IMR-90 (cell line): ENCODE measurements at regions not wholly inside any gene's neighbourhood (a gene's known extent, or its start where the extent isn't known, plus 50 kb on each side); places are given as distances from the start of the nearest gene placed in this dataset.

ENCODE experiments used
- ATAC-seq: fragments of 200-7000 bp; cut with Tn5 transposase; 2 replicates; pipeline ENCODE4 v1.9.1; 2020; ENCODE audit warnings: low read depth, mild to moderate bottlenecking, moderate library complexity
- BruUV-seq: library from RNA; stranded (reverse); fragments of 400-500 nt; replicated peaks from 2 replicates; lab custom pipeline; 2021; lab: Mats Ljungman, UMichigan
- CTCF ChIA-PET: fragments of 300-600 bp; formaldehyde crosslinking; extraction: SDS; loops from one replicate; lab custom pipeline; 2021; ENCODE audit warnings: antibody characterized with exemption; lab: Yijun Ruan, JAX
- POLR2A ChIA-PET: fragments of 300-600 bp; sonication (Branson Sonifier 250); formaldehyde crosslinking; loops from one replicate; lab custom pipeline; 2022; ENCODE audit warnings: antibody characterized with exemption; ENCODE audit not compliant: unreplicated experiment; lab: Charles Lee
- DNase-seq: peaks from one replicate; pipeline ENCODE4 v3.0.0; 2013
- H2AFZ ChIP-seq: replicated peaks from 2 replicates; pipeline ENCODE3; 2013; ENCODE audit warnings: low read length, mild to moderate bottlenecking; ENCODE audit not compliant: poor library complexity
- H2AK5ac ChIP-seq: 2 replicates; pipeline ENCODE4 v1.6.1; 2013; ENCODE audit warnings: low read depth, low read length, inconsistent platforms
- H2AK9ac ChIP-seq: replicated peaks from 2 replicates; pipeline ENCODE3; 2013; ENCODE audit warnings: mild to moderate bottlenecking, low read depth, low read length, moderate library complexity; ENCODE audit not compliant: poor library complexity
- H2BK120ac ChIP-seq: 2 replicates; pipeline ENCODE4 v1.6.1; 2013; ENCODE audit warnings: low read depth, low read length, inconsistent platforms
- H2BK15ac ChIP-seq: 3 replicates; pipeline ENCODE4 v1.6.1; 2013; ENCODE audit warnings: low read depth, low read length, inconsistent platforms
- H2BK20ac ChIP-seq: 2 replicates; pipeline ENCODE4 v1.6.1; 2013; ENCODE audit warnings: low read depth, mild to moderate bottlenecking, inconsistent platforms, low read length, moderate library complexity
- H2BK5ac ChIP-seq: 2 replicates; pipeline ENCODE4 v1.6.1; 2013; ENCODE audit warnings: mild to moderate bottlenecking, low read depth, low read length, inconsistent platforms; ENCODE audit not compliant: poor library complexity, severe bottlenecking
- H3K14ac ChIP-seq: replicated peaks from 2 replicates; pipeline ENCODE4 v1.6.1; 2013; ENCODE audit warnings: low read depth, low read length, inconsistent platforms
- H3K18ac ChIP-seq: 2 replicates; pipeline ENCODE4 v1.6.1; 2013; ENCODE audit warnings: low read depth, low read length, control low read depth
- H3K23ac ChIP-seq: 2 replicates; pipeline ENCODE4 v1.6.1; 2013; ENCODE audit warnings: low read depth, low read length, inconsistent platforms
- H3K27ac ChIP-seq: 2 replicates; pipeline ENCODE4 v1.5.1; 2013; ENCODE audit warnings: mild to moderate bottlenecking, control low read depth, low read length; ENCODE audit not compliant: insufficient read depth
- H3K27me3 ChIP-seq: 2 replicates; pipeline ENCODE4 v1.6.1; 2013; ENCODE audit warnings: low read length; ENCODE audit not compliant: control insufficient read depth, insufficient read depth
- H3K36me3 ChIP-seq: 2 replicates; pipeline ENCODE4 v1.6.1; 2013; ENCODE audit warnings: low read length, mixed read lengths; ENCODE audit not compliant: control insufficient read depth, insufficient read depth
- H3K4ac ChIP-seq: 2 replicates; pipeline ENCODE4 v1.6.1; 2013; ENCODE audit warnings: low read depth, low read length, inconsistent platforms
- H3K4me1 ChIP-seq: 2 replicates; pipeline ENCODE4 v1.6.1; 2013; ENCODE audit warnings: low read length, mixed read lengths; ENCODE audit not compliant: control insufficient read depth, insufficient read depth
- H3K4me2 ChIP-seq: 2 replicates; pipeline ENCODE4 v1.6.1; 2013; ENCODE audit warnings: low read depth, mild to moderate bottlenecking, control low read depth, low read length, moderate library complexity
- H3K4me3 ChIP-seq: 2 replicates; pipeline ENCODE4 v1.5.1; 2013; ENCODE audit warnings: low read depth, mild to moderate bottlenecking, control low read depth, low read length, moderate library complexity; ENCODE audit not compliant: insufficient read depth
- H3K56ac ChIP-seq: 2 replicates; pipeline ENCODE4 v1.6.1; 2013; ENCODE audit warnings: low read length, inconsistent platforms; ENCODE audit not compliant: insufficient read depth; ENCODE audit errors: extremely low read depth
- H3K79me1 ChIP-seq, 2 experiments: 2 replicates each; pipeline ENCODE4 v1.6.1; 2013; ENCODE audit warnings: low read length in 2 of 2, inconsistent platforms in 1 of 2, low read depth in 1 of 2
- H3K9ac ChIP-seq: 2 replicates; pipeline ENCODE4 v1.6.1; 2013; ENCODE audit warnings: low read depth, low read length, control low read depth
- H3K9me1 ChIP-seq: 2 replicates; pipeline ENCODE4 v1.6.1; 2013; ENCODE audit warnings: low read length, inconsistent platforms; ENCODE audit not compliant: insufficient read depth
- H3K9me3 ChIP-seq: 2 replicates; pipeline ENCODE4 v1.6.1; 2013; ENCODE audit warnings: low read length; ENCODE audit not compliant: control insufficient read depth, insufficient read depth
- H4K20me1 ChIP-seq: 2 replicates; pipeline ENCODE4 v1.6.1; 2013; ENCODE audit warnings: low read length, inconsistent platforms; ENCODE audit not compliant: insufficient read depth
- H4K5ac ChIP-seq: 2 replicates; pipeline ENCODE4 v1.6.1; 2013; ENCODE audit warnings: mild to moderate bottlenecking, low read depth, low read length, control low read depth
- H4K8ac ChIP-seq, 2 experiments: 2 replicates each; pipeline ENCODE4 v1.6.1; 2013; ENCODE audit warnings: low read depth in 2 of 2, low read length in 2 of 2, control low read depth in 1 of 2, inconsistent platforms in 1 of 2
- H4K91ac ChIP-seq: 2 replicates; pipeline ENCODE4 v1.6.1; 2013; ENCODE audit warnings: low read depth, low read length, inconsistent platforms; ENCODE audit not compliant: insufficient read depth
- BHLHE40 ChIP-seq: fragments of 150-350 bp; IDR thresholded peaks from 2 replicates; pipeline ENCODE4 v1.6.1; 2016; ENCODE audit warnings: mild to moderate bottlenecking, low read depth, low read length
- CEBPB ChIP-seq: IDR thresholded peaks from 2 replicates; pipeline ENCODE4 v1.6.1; 2012; ENCODE audit warnings: low read depth, low read length, improper control_type of control experiment
- CHD1 ChIP-seq: IDR thresholded peaks from 2 replicates; pipeline ENCODE4 v1.6.1; 2012; ENCODE audit warnings: low read depth, low read length, improper control_type of control experiment
- MAZ ChIP-seq: IDR thresholded peaks from 2 replicates; pipeline ENCODE4 v1.6.1; 2012; ENCODE audit warnings: low read depth, mild to moderate bottlenecking, low read length, improper control_type of control experiment, moderate library complexity, borderline replicate concordance
- MXI1 ChIP-seq: IDR thresholded peaks from 2 replicates; pipeline ENCODE4 v1.6.1; 2012; ENCODE audit warnings: low read depth, mild to moderate bottlenecking, low read length, moderate library complexity, borderline replicate concordance
- POLR2A ChIP-seq: IDR thresholded peaks from 2 replicates; pipeline ENCODE4 v1.6.1; 2012; ENCODE audit warnings: mild to moderate bottlenecking, low read depth, low read length
- RAD21 ChIP-seq: IDR thresholded peaks from 2 replicates; pipeline ENCODE4 v1.6.1; 2012; ENCODE audit warnings: low read length, improper control_type of control experiment
- RCOR1 ChIP-seq: IDR thresholded peaks from 2 replicates; pipeline ENCODE4 v1.6.1; 2012; ENCODE audit warnings: mild to moderate bottlenecking, low read length, improper control_type of control experiment; ENCODE audit not compliant: insufficient replicate concordance
- RFX5 ChIP-seq: IDR thresholded peaks from 2 replicates; pipeline ENCODE4 v1.8.0; 2012; ENCODE audit warnings: low read depth, mild to moderate bottlenecking, low read length, moderate library complexity
- SMC3 ChIP-seq: fragments of 150-350 bp; IDR thresholded peaks from 2 replicates; pipeline ENCODE4 v1.6.1; 2016; ENCODE audit warnings: low read depth, mild to moderate bottlenecking, antibody characterized with exemption, low read length, moderate library complexity
- WGBS, 2 experiments: methylation state at CpG; one replicate each; pipeline versions ENCODE4 v1.1.5 to v1.1.7; 2013; ENCODE audit warnings: missing lambda C conversion rate in 2 of 2; ENCODE audit not compliant: insufficient read length in 1 of 2; ENCODE audit errors: extremely low coverage in 2 of 2; 5-methylcytosine and 5-hydroxymethylcytosine counted together
- dilution Hi-C: fragments of 300-500 bp; cut with HindIII; formaldehyde crosslinking; loops from one replicate; pipeline ENCODE4 v1.14.3; 2018; ENCODE audit warnings: low sequenced_read_pairs; ENCODE audit not compliant: unreplicated experiment
- in situ Hi-C: fragments of 300-500 bp; cut with MboI; formaldehyde crosslinking; loops from 3 replicates; pipeline ENCODE4 v1.14.3; 2019; ENCODE audit warnings: low sequenced_read_pairs, inconsistent platforms, mixed read lengths
- intact Hi-C: fragments of 100-400 bp; cut with micrococcal nuclease; formaldehyde crosslinking; loops from 2 replicates; pipeline ENCODE4 v1.10.0; 2022
- TF ChIP-seq, protein P1 (sequence below): fragments of 150-350 bp; IDR thresholded peaks from 2 replicates; pipeline ENCODE4 v1.6.1; 2016; ENCODE audit warnings: low read depth, mild to moderate bottlenecking, low read length, moderate library complexity, borderline replicate concordance
- TF ChIP-seq, protein P2 (sequence below): conservative IDR thresholded peaks from 2 replicates; pipeline ENCODE4 v1.5.1; 2012; ENCODE audit warnings: mild to moderate bottlenecking, low read depth, low read length, improper control_type of control experiment

DNA sequence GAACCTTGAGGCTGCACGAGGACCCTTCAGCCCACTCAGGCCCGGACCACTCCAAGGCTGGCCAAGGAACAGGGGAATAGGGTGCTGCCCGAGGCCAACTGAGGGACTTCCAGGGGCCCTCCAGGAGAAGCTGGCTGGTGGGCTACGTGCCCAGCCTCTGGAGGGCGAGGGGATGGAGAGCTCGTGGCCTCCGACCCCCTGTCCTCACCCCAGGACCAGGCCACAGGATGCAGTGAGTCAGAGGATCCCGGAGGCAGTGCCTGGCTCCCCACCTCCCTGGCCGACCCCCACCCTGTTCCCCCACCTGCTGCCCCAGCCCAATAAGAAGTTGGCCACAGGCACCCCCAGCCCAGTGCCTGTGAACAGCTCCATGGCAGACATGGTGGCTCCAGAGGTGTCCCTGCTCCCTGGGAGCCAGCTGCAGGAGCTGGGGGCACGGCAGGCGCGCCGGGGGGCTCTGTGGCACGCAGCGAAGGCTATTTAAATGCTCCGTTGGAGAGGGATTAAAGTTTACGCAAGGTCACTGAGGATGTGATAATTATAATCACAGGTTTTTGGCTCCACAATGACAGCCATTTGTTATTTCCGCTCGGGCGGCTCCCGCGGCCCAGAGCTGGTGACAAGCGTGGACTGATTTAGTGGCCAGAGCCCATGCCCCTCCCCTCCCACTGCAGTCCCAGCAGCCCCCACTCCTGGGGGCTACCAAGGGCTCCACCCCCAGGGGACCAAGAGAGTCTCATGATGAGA lies 95.7 kb upstream of the NKX1-1 start:
- CTCF ChIA-PET, result no interaction called here
- ATAC-seq, result no peak

More for the DNA sequence above, 95.7 kb upstream of the NKX1-1 start:
- Histone ChIP-seq H2AK5ac (no peak overlapping the region), H3K4me1 (no peaks in the 10 kb centered on the region), H3K23ac (no peak overlapping the region), H4K20me1 (no peaks in the 10 kb centered on the region), H3K9me3 (no peaks in the 10 kb centered on the region), H4K5ac (no peak overlapping the region), H2BK15ac (no peak overlapping the region), H3K9ac (no peak overlapping the region), H4K8ac (no peak overlapping the region), H3K9me1 (peaks cover 2% of the 10 kb centered on the region; the same call in 1 of the 2 replicates), H3K27me3 (peaks cover 9% of the 10 kb centered on the region), H3K27ac (no peak overlapping the region), H3K4me3 (no peak overlapping the region), H3K4ac (no peak overlapping the region), H2AFZ (no peak overlapping the region), H4K91ac (no peak overlapping the region), H3K4me2 (no peak overlapping the region), H2BK120ac (no peak overlapping the region), H2BK20ac (no peak overlapping the region), H2BK5ac (no peak overlapping the region), H3K18ac (no peak overlapping the region), H3K56ac (no peak overlapping the region), H3K79me1 (no peaks in the 10 kb centered on the region), H3K36me3 (no peaks in the 10 kb centered on the region), H3K14ac (no peak overlapping the region), H2AK9ac (no peak overlapping the region)
- BruUV-seq, result no TSS peak
- TF ChIP-seq CEBPB (no peak), RCOR1 (no peak), SMC3 (no peak), CHD1 (no peak), RFX5 (no peak), MXI1 (no peak), POLR2A (no peak), RAD21 (no peak), MAZ (no peak), BHLHE40 (no peak)
- TF ChIP-seq, protein P1, sequence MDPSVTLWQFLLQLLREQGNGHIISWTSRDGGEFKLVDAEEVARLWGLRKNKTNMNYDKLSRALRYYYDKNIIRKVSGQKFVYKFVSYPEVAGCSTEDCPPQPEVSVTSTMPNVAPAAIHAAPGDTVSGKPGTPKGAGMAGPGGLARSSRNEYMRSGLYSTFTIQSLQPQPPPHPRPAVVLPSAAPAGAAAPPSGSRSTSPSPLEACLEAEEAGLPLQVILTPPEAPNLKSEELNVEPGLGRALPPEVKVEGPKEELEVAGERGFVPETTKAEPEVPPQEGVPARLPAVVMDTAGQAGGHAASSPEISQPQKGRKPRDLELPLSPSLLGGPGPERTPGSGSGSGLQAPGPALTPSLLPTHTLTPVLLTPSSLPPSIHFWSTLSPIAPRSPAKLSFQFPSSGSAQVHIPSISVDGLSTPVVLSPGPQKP, result no peak
- TF ChIP-seq, protein P2, sequence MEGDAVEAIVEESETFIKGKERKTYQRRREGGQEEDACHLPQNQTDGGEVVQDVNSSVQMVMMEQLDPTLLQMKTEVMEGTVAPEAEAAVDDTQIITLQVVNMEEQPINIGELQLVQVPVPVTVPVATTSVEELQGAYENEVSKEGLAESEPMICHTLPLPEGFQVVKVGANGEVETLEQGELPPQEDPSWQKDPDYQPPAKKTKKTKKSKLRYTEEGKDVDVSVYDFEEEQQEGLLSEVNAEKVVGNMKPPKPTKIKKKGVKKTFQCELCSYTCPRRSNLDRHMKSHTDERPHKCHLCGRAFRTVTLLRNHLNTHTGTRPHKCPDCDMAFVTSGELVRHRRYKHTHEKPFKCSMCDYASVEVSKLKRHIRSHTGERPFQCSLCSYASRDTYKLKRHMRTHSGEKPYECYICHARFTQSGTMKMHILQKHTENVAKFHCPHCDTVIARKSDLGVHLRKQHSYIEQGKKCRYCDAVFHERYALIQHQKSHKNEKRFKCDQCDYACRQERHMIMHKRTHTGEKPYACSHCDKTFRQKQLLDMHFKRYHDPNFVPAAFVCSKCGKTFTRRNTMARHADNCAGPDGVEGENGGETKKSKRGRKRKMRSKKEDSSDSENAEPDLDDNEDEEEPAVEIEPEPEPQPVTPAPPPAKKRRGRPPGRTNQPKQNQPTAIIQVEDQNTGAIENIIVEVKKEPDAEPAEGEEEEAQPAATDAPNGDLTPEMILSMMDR, result no peak
- no peak for DNase-seq
- POLR2A ChIA-PET, result no interaction called here
- intact Hi-C loops, result no loop called here
- dilution Hi-C loops, result no loop called here
- 40% methylated on average over 3 of the region's 23 CpGs; no CpG with 5 or more reads in 1 of the 2 experiments for WGBS, 2 experiments
- in situ Hi-C loops, result no loop called here
